Smooth muscle cell (in vitro differentiated cells): ENCODE measurements at regions not wholly inside any gene's neighbourhood (a gene's known extent, or its start where the extent isn't known, plus 50 kb on each side); places are given as distances from the start of the nearest gene placed in this dataset.

Experiments
- DNase-seq: peaks from one replicate; lab custom pipeline; 2025; ENCODE audit not compliant: unreplicated experiment; lab: John Stamatoyannopoulos, UW
- H2AFZ ChIP-seq: fragments of 200-600 bp; sonication (generic); 2 replicates; pipeline ENCODE4 v1.6.0; 2016; ENCODE audit warnings: antibody characterized with exemption, low read depth, mild to moderate bottlenecking
- H3F3A ChIP-seq: fragments of 200-600 bp; sonication (generic); 2 replicates; pipeline ENCODE4 v1.6.0; 2017; ENCODE audit warnings: antibody characterized with exemption, low read depth
- H3K27ac ChIP-seq: fragments of 200-600 bp; sonication (generic); 2 replicates; pipeline ENCODE4 v1.5.1; 2016; ENCODE audit warnings: low read depth, mild to moderate bottlenecking
- H3K27me3 ChIP-seq: fragments of 200-600 bp; sonication (generic); 2 replicates; pipeline ENCODE4 v1.6.1; 2016; ENCODE audit warnings: low read depth, mild to moderate bottlenecking
- H3K36me3 ChIP-seq: fragments of 200-600 bp; sonication (generic); 2 replicates; pipeline ENCODE4 v1.5.1; 2016; ENCODE audit warnings: low read depth
- H3K4me1 ChIP-seq: fragments of 200-600 bp; sonication (generic); 2 replicates; pipeline ENCODE4 v1.5.1; 2016; ENCODE audit warnings: low read depth
- H3K4me2 ChIP-seq: fragments of 200-600 bp; sonication (generic); 2 replicates; pipeline ENCODE4 v1.6.0; 2016; ENCODE audit warnings: mild to moderate bottlenecking
- H3K4me3 ChIP-seq: fragments of 200-600 bp; sonication (generic); 2 replicates; pipeline ENCODE4 v1.5.1; 2016; ENCODE audit warnings: mild to moderate bottlenecking
- H3K79me2 ChIP-seq: fragments of 200-600 bp; sonication (generic); 2 replicates; pipeline ENCODE4 v1.6.0; 2016; ENCODE audit warnings: low read depth, mild to moderate bottlenecking
- H3K9ac ChIP-seq: fragments of 200-600 bp; sonication (generic); 2 replicates; pipeline ENCODE4 v1.6.0; 2016; ENCODE audit warnings: low read depth
- H3K9me3 ChIP-seq: fragments of 200-600 bp; sonication (generic); replicated peaks from 2 replicates; pipeline ENCODE4 v1.5.1; 2016; ENCODE audit warnings: low read depth
- H4K20me1 ChIP-seq: fragments of 200-600 bp; sonication (generic); 2 replicates; pipeline ENCODE4 v1.6.0; 2016; ENCODE audit warnings: low read depth
- CTCF ChIP-seq: fragments of 200-600 bp; sonication (generic); IDR thresholded peaks from 2 replicates; pipeline ENCODE4 v1.5.1; 2017; ENCODE audit warnings: borderline replicate concordance, mild to moderate bottlenecking, antibody characterized with exemption; ENCODE audit not compliant: insufficient read depth, poor library complexity, severe bottlenecking
- WGBS: methylation state at CpG from one replicate; pipeline ENCODE4 v1.1.7; 2016; ENCODE audit warnings: low lambda C conversion rate; 5-methylcytosine and 5-hydroxymethylcytosine counted together

DNA sequence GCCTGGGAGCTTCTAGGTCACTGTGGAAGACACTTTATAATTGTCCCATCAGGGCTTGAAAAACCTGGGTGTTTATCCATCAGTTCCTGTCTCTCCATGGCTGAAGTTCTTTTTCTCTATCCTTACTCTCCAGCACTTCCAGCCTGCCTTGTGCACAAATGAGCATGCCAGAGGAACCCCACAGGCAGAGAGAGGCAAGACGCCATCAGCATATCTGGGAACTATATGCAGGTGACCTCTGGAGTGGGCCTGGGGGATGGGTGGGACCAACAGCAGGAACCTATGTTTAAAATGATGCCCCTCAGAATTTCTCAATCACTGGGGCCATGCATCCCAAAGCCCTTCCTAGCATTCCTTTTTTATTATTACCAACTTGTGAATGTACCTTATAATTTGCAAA is 156.2 kb upstream of the PARD3B start:
- no peak for DNase-seq
- H3K9ac ChIP-seq, result no peak overlapping the region
- H3F3A ChIP-seq, result no peaks in the 10 kb centered on the region
- H3K4me2 ChIP-seq, result no peak overlapping the region
- no peak for TF ChIP-seq CTCF
- H3K4me1 ChIP-seq, result no peaks in the 10 kb centered on the region
- no peaks in the 10 kb centered on the region for H3K9me3 ChIP-seq
- no peak overlapping the region for H2AFZ ChIP-seq
- no peaks in the 10 kb centered on the region for H4K20me1 ChIP-seq
- H3K27me3 ChIP-seq, result no peaks in the 10 kb centered on the region
- no peaks in the 10 kb centered on the region for H3K79me2 ChIP-seq
- H3K4me3 ChIP-seq, result no peak overlapping the region
- H3K27ac ChIP-seq, result no peak overlapping the region
- 100% methylated on average over 1 of the region's 1 CpG for WGBS
- H3K36me3 ChIP-seq, result no peaks in the 10 kb centered on the region

DNA sequence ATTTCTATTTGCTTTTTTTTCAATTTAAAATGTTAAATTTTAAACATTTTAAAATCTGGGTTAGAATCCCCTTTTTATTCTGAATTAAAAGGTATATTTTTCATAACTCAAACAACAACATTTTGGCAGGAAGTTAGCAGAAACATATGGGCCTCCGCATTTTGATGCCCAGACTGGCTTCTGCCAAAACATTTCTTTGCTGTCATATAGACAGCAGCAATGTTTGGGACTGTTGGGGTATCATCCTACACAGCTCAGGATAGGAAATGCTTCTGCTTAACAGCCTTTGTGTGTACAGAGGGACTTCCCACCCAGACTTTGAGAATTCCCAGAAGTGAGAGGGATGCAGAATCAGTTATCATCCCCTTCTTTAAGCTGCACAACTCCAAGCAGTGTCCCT is 155.4 kb upstream of the PARD3B start:
- Histone ChIP-seq H3K36me3 (no peaks in the 10 kb centered on the region), H3K4me1 (no peaks in the 10 kb centered on the region), H3K4me2 (no peak overlapping the region), H2AFZ (no peak overlapping the region), H3K79me2 (no peaks in the 10 kb centered on the region), H3K9me3 (no peaks in the 10 kb centered on the region), H3F3A (no peaks in the 10 kb centered on the region), H3K27ac (no peak overlapping the region), H3K9ac (no peak overlapping the region), H3K4me3 (no peak overlapping the region), H3K27me3 (no peaks in the 10 kb centered on the region), H4K20me1 (no peaks in the 10 kb centered on the region)
- no peak for TF ChIP-seq CTCF
- DNase-seq, result no peak
- WGBS, result 89% methylated on average over 1 of the region's 1 CpG

- H3K36me3 ChIP-seq, result no peaks in the 10 kb centered on the region
- H2AFZ ChIP-seq, result no peak overlapping the region
- H3F3A ChIP-seq, result no peaks in the 10 kb centered on the region
- H3K9ac ChIP-seq, result no peak overlapping the region
- H3K4me2 ChIP-seq, result no peak overlapping the region
- H4K20me1 ChIP-seq, result no peaks in the 10 kb centered on the region
- H3K4me1 ChIP-seq, result no peaks in the 10 kb centered on the region
- no peak overlapping the region for H3K27ac ChIP-seq
- WGBS, result 88% methylated on average over 4 of the region's 4 CpGs
- no peak for TF ChIP-seq CTCF
- DNase-seq, result no peak
- H3K9me3 ChIP-seq, result no peaks in the 10 kb centered on the region
- no peaks in the 10 kb centered on the region for H3K79me2 ChIP-seq
- no peaks in the 10 kb centered on the region for H3K27me3 ChIP-seq
- no peak overlapping the region for H3K4me3 ChIP-seq
These were observed 149.7 kb upstream of the PARD3B start for GRCh38 chr2:204395539-204395938.

DNA sequence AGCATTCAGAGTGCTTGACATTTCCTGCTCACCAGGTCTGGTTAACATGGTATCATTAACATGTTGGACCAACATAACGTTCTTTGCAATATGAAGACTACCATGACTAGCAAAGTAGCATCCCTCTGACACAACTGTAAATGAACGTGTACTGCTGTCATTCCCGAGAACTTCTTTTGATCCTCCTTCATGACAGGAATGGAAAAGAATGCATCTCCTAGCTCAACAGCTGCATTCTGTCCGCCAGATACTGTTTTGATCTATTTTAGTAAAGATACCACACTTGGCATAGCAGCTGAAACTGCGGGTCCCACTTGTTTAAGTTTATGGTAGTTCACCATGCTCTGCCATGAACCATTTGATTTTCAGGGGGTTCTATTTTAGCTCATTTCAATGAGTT is 144.2 kb upstream of the PARD3B start:
- H3K79me2 ChIP-seq, result no peaks in the 10 kb centered on the region
- H3K27me3 ChIP-seq, result no peaks in the 10 kb centered on the region
- 84% methylated on average over 5 of the region's 5 CpGs for WGBS
- TF ChIP-seq CTCF, result no peak
- H3K9ac ChIP-seq, result no peak overlapping the region
- no peak overlapping the region for H3K4me2 ChIP-seq
- no peaks in the 10 kb centered on the region for H4K20me1 ChIP-seq
- no peak overlapping the region for H3K4me3 ChIP-seq
- H3K36me3 ChIP-seq, result no peaks in the 10 kb centered on the region
- no peak overlapping the region for H3K27ac ChIP-seq
- H3K4me1 ChIP-seq, result no peaks in the 10 kb centered on the region
- DNase-seq, result no peak
- H2AFZ ChIP-seq, result no peak overlapping the region
- H3K9me3 ChIP-seq, result no peaks in the 10 kb centered on the region
- no peaks in the 10 kb centered on the region for H3F3A ChIP-seq
